ENCODE measurements at regions not wholly inside any gene's neighbourhood (a gene's known extent, or its start where the extent isn't known, plus 50 kb on each side); places are given as distances from the start of the nearest gene placed in this dataset.

- Histone ChIP-seq H3K4me3 (ENCODE audit: low read depth in 2 of 2, low read length in 1 of 2) (no peak overlapping the region), H3K27me3 (ENCODE audit: insufficient read depth) (no peaks in the 10 kb centered on the region), H3K4me1 (ENCODE audit: control insufficient read depth in 1 of 2, insufficient read depth in 2 of 2, low read depth in 1 of 2, low read length in 1 of 2) (peaks cover 43 to 69% of the 10 kb centered on the region in 2 experiments), H3K9ac (no peak overlapping the region), H3K9me2 (no peaks in the 10 kb centered on the region), H3K4me2 (no peak overlapping the region), H3K27ac (ENCODE audit: low read depth in 2 of 2, low read length in 1 of 2) (no peak overlapping the region; a peak in 1 of 4 replicates), H3K79me2 (ENCODE audit: insufficient read depth) (no peaks in the 10 kb centered on the region), H3F3A (replicated peaks; ENCODE audit: insufficient read depth) (peaks cover 14% of the 10 kb centered on the region), H2AFZ (ENCODE audit: low read depth) (no peak overlapping the region), H3K9me3 (no peaks in the 10 kb centered on the region), H3K36me3 (replicated peaks in 1 of 2; ENCODE audit: control insufficient read depth in 1 of 2, insufficient read depth in 2 of 2, low read length in 1 of 2) (no peaks in the 10 kb centered on the region), H4K20me1 (ENCODE audit: insufficient read depth) (no peaks in the 10 kb centered on the region)
- DNase-seq: peak; percentile 50
- WGBS (ENCODE audit: low lambda C conversion rate): 95% methylated on average over 10 of the region's 20 CpGs
- CTCF ChIA-PET: interaction anchor here (0.6 to 5.0 kb wide), 17 partner anchors 10 to 398 kb away, joined by 3 to 65 read pairs (median 4); partner anchors contain the start of gene VEGFA
- POLR2A ChIA-PET: interaction anchor here (0.5 to 1.6 kb wide), 3 partner anchors 8 to 275 kb away, joined by 3 to 4 read pairs (median 4); no protein-coding TSS in a partner anchor
- peak; percentile 33; the same call in 1 of the 2 replicates for TF ChIP-seq SMC3 (IDR thresholded peaks at IDR 0.05; ENCODE audit: low read depth, low read length)
- TF ChIP-seq FOXM1 (IDR thresholded peaks at IDR 0.05; ENCODE audit: low read depth): no peak
- no peak for TF ChIP-seq ELF1 (IDR thresholded peaks at IDR 0.05)
- TF ChIP-seq RAD21 (IDR thresholded peaks at IDR 0.05; ENCODE audit: low read length): peak; percentile 50
- TF ChIP-seq JUND (IDR thresholded peaks at IDR 0.05): no peak
- no peak for TF ChIP-seq TCF12 (IDR thresholded peaks at IDR 0.05)
- TF ChIP-seq TAF1 (IDR thresholded peaks at IDR 0.05; ENCODE audit: borderline replicate concordance, low read depth, low read length): no peak
- no peak for TF ChIP-seq RCOR1 (IDR thresholded peaks at IDR 0.05; ENCODE audit: low read length)
- TF ChIP-seq NFIC (IDR thresholded peaks at IDR 0.05; ENCODE audit: borderline replicate concordance): no peak
- TF ChIP-seq NRF1 (IDR thresholded peaks at IDR 0.05; ENCODE audit: low read depth, low read length): no peak
- TF ChIP-seq USF1 (IDR thresholded peaks at IDR 0.05; ENCODE audit: borderline replicate concordance, low read depth): no peak
- no peak for TF ChIP-seq EP300 (IDR thresholded peaks at IDR 0.05; ENCODE audit: borderline replicate concordance in 1 of 2, low read depth in 1 of 2, low read length in 1 of 2)
- TF ChIP-seq FOSL2 (IDR thresholded peaks at IDR 0.05; ENCODE audit: borderline replicate concordance, low read depth): no peak
- TF ChIP-seq GATA2 (CRISPR knock-in tag; IDR thresholded peaks at IDR 0.05): no peak
- TF ChIP-seq PBX3 (IDR thresholded peaks at IDR 0.05): no peak
- TF ChIP-seq POLR2AphosphoS5 (IDR thresholded peaks at IDR 0.05; ENCODE audit: low read depth, low read length): no peak
- TF ChIP-seq FOXJ3 (CRISPR knock-in tag; IDR thresholded peaks at IDR 0.05): no peak
- no peak for TF ChIP-seq MXI1 (IDR thresholded peaks at IDR 0.05; ENCODE audit: low read depth, low read length)
- TF ChIP-seq CTCF (IDR thresholded peaks at IDR 0.05): peak; percentile 62
- no peak for TF ChIP-seq USF2 (IDR thresholded peaks at IDR 0.05; ENCODE audit: borderline replicate concordance, low read depth, low read length)
- TF ChIP-seq MAX (IDR thresholded peaks at IDR 0.05; ENCODE audit: low read depth): no peak
- TF ChIP-seq RXRA (IDR thresholded peaks at IDR 0.05; ENCODE audit: borderline replicate concordance, low read depth): no peak
- no peak for TF ChIP-seq RFX5 (IDR thresholded peaks at IDR 0.05; ENCODE audit: low read length)
- no peak for TF ChIP-seq MEF2A (IDR thresholded peaks at IDR 0.05; ENCODE audit: borderline replicate concordance, low read depth)
- TF ChIP-seq GABPA (IDR thresholded peaks at IDR 0.05; ENCODE audit: low read depth): no peak
- no peak for TF ChIP-seq ZBTB33 (IDR thresholded peaks at IDR 0.05; ENCODE audit: borderline replicate concordance, low read depth)
- no peak for TF ChIP-seq CHD2 (IDR thresholded peaks at IDR 0.05; ENCODE audit: low read length, partially characterized antibody)
Measured at GRCh38 chr6:44062771-44063560, 64.3 kb downstream of the MRPL14 start.

All from SK-N-SH (cell line).